HG03103 (cell line): ENCODE measurements at regions not wholly inside any gene's neighbourhood (a gene's known extent, or its start where the extent isn't known, plus 50 kb on each side); places are given as distances from the start of the nearest gene placed in this dataset.
"Not testable (repeated sequence)": the region's sequence is repeated elsewhere in the genome, so short reads cannot be mapped to it uniquely, and the experiment has no call there.

Experiments
- ATAC-seq: cut with Tn5 transposase; IDR thresholded peaks from one replicate; pipeline ENCODE4 v1.9.1; 2021; ENCODE audit warnings: low read depth; ENCODE audit not compliant: unreplicated experiment

DNA sequence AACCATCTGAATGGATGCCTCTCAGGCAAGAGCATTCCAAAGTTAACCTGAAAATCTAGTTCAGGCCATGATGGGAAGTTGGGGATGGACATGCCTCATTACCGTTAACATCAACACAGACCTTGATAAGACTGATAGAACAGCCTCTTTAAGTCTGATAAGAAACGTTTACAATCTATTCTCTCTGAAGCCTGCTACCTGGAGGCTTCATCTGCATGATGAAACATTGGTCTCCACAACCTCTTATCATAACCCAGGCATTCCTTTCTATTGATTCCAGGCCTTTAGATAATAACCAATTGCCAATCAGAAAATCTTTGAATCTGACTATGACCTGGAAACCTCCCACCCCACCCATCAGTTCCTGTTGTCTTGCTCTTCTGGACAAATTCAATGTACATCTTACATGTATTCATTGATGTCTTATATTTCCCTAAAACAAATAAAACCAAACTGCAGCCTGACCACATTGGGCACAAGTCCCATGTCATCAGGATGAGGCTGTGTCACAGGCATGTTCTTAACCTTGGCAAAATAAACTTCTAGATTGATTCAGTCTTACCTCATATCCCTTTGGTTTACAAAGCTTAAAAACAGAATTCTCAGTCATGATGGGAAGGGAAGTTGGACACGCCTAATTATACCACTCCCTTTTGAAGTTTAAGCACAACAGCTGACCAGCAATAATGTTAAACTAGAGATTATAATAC, 843.8 kb upstream of the SPRY2 start:
- ATAC-seq, result no peak

GRCh38 chr13:81172603-81173002, 831.7 kb upstream of the SPRY2 start:
- no peak for ATAC-seq

DNA sequence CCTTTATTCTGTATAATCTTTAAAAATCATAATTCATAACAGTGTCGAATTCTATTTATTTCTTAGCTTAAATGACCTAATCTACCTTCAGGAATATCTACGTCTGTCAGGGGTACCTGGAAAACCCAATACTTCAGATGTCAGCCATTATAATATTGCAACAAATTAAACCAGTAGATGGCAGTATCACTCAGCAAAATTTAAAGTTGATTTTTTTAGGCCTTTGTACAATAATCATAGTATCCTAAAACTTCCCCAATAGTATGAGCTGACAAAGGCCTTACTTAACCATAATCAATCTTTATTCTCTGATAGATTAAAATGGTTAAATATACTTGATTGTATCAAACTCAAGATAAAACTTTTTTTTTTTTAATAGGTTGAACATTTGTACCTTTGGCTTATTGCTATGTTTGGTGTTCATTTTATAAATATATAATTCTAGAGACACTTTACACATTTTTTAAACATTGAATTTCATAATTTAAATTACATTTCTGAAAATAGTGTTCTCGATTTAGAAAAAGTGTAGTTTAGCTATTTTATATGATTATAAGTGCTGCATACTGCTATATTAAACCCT, 830.2 kb upstream of the SPRY2 start:
- no peak for ATAC-seq

GRCh38 chr13:81163823-81164222, 822.9 kb upstream of the SPRY2 start:
- ATAC-seq, result not testable (repeated sequence)

DNA sequence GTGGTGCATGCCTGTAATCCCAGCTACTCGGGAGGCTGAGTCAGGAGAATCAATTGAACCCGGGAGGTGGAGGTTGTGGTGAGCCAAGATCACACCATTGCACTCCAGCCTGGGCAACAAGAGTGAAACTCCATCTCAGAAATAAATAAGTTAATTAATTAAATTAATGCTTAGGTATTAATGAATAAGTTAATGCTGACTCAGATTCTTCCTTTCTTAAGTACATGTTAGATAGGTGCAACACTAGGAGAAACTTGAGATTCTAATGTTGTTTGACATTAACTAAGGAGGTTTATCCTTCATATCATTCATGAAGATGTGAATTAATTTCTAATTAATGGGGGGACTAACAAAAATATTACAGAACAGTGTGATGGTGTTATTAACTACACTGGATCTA, 812.6 kb upstream of the SPRY2 start:
- no peak for ATAC-seq

DNA sequence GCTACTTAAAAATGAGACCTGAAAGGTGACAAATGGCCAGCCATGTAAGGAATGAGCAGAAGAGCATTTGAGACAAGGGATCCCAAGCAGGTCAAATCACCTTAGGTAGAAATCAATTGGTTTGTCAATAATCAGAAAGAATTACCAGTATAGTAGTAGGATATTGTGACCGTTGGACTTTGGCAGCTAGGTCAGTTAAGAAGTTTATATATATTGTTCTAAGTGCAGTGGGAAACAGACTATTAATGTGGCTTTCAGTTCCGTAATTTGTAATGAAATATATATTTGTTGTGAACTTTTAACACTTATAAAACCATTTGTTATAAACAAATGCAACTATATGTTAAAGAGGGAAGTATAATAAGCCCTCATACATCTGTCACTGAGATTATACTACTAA, 807.9 kb upstream of the SPRY2 start:
- ATAC-seq, result no peak

GRCh38 chr13:81146576-81146975, 805.6 kb upstream of the SPRY2 start:
- not testable (repeated sequence) for ATAC-seq

- ATAC-seq, result no peak
Measured at GRCh38 chr13:81142306-81142999, 801.5 kb upstream of the SPRY2 start.

DNA sequence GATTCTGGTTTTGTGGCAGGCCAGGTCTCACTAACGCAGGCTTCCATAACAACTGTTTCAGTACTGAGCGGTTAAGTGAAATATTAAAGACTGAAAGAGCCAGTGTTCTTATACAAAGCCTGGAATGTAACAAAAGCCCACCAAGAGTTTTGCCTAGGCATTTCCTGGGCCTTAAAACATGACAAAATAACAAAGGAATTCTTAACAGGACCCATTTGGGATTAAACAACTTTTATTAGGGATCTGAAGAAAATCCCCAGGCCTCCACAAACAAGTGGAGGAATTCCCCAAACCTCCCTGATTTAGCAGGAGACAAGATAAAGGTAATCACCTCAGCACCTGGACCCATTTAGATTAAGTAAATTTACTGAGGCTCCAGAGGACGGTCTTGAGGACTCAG, 799.7 kb upstream of the SPRY2 start:
- no peak for ATAC-seq

DNA sequence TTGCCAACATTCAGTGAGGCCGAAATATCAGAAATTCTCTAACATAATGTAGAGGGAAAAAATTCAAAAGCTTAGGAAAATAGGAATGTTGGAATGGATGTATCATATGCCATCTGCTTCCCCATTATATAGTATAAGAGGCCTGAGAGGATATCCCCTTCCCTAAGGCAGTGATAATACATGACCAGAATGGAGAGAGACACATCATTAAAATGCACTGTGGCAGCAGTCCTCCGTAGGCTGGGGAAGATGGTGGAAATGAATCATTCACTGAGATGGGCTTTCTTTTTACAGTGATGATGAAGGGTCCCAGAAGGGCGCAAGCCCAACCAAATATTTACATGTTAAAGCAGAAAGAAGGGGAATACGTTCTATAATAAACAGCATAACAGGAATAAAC, 799.1 kb upstream of the SPRY2 start:
- no peak for ATAC-seq

- no peak for ATAC-seq
Measured at GRCh38 chr13:81138353-81138980, 797.5 kb upstream of the SPRY2 start.

DNA sequence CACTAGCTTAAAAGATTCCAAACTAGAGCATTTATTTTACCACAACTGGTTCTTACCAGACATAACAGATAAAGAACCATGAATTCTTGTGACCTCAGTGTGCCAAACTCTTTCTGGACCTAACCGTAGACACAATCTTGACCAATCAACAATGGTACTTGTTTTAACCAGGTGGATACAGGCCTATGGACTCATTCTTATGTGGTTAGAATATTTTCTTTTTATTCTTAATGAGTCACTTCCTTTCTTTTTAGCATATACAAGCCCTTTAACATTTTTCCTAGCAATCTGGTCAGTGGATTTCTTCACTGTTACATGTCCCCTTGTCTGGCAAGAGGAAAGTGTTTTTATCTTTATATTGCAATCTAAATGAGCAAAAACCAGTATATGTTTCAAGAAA, 792.1 kb upstream of the SPRY2 start:
- ATAC-seq, result no peak

DNA sequence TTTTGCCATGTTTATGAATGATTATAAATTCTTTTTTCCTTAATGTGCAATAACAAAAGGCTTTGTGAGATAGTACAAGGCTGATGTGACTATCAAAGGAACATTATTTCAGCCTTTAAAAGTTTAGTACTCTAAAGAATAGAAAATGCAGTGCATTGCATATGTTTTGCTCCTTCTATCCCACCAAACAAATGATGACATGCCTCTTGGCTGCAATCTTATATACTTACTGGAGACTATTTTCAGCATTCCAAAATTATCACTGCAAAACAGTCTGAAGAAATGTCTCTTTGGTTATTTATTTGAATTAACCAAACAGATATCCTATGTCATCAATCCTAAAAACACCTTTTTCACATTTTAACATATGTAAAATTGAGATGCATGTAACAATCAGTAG, 776.5 kb upstream of the SPRY2 start:
- no peak for ATAC-seq

- no peak for ATAC-seq
Measured at GRCh38 chr13:81116461-81117282, 775.7 kb upstream of the SPRY2 start.

DNA sequence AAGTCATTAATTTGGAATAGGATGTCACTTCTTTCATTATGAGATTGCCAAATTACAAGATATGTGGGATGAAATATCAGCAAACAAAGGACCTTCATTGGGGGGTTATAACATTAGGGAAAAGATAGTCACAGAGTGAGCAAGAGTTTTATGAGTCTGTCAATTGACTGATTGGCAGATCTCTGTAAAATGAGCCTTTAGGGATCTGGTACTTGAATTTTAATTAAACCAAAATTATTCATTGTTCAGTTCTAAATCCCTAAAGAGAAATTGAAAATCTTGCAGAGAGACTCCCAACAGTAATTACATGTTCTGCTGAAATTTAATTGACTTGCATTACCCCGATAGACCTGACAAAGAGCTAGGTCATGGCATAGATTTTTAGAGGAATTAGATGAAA, 768.1 kb upstream of the SPRY2 start:
- no peak for ATAC-seq

GRCh38 chr13:81106348-81106747, 765.4 kb upstream of the SPRY2 start:
- no peak for ATAC-seq

GRCh38 chr13:81104035-81104715, 763.2 kb upstream of the SPRY2 start:
- no peak for ATAC-seq

- ATAC-seq, result not testable (repeated sequence)
Measured at GRCh38 chr13:81102066-81102465, 761.1 kb upstream of the SPRY2 start.

DNA sequence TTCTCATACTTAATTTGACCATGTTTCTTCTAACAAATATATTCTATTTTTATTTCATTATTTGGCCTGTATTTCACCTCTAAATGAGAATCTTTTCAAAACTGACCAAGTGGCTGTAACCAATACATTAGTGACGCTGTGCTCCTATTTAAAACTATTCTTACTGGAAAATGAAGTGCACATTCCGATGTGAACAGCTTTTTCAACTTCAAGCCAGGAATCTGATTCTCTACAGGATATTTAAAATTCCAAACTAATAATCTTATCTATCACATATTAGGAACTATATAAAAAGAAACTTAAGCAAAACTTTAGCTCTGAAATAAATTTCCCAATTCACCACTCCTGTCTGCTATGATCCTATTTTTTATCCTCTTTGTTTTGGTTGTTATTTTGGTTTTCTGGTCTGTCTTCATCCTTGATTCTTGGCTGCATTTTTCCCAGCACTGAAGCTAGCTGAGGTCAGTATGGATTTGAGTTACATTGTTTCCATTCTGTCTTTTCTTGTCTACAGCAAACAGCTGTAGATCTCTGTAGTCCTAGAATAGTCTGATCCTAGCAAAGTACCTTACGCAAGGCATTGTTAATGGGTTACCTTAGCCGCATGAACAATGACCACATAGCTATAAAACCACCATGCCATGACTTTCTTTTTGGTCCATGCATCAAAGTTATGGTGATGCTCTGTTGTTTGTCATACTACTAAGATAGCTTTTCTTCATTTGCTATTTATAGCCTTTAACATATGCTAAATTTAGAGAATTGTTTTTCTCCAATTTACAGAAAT, 748.6 kb upstream of the SPRY2 start:
- no peak for ATAC-seq
